HEK293 (cell line): ENCODE measurements at regions not wholly inside any gene's neighbourhood (a gene's known extent, or its start where the extent isn't known, plus 50 kb on each side); places are given as distances from the start of the nearest gene placed in this dataset.

Experiments
- CTCF ChIA-PET: fragments of 350-600 bp; formaldehyde crosslinking; extraction: SDS; loops from one replicate; lab custom pipeline; 2021; ENCODE audit warnings: antibody characterized with exemption; lab: Yijun Ruan, JAX
- POLR2A ChIA-PET: fragments of 300-600 bp; formaldehyde crosslinking; extraction: SDS; loops from one replicate; lab custom pipeline; 2020; ENCODE audit warnings: antibody characterized with exemption, inconsistent platforms; lab: Yijun Ruan, JAX
- H3K27ac ChIP-seq: fragments of 200-500 bp; sonication (Bioruptor generic); 2 replicates; pipeline ENCODE4 v1.5.1; 2014; ENCODE audit warnings: low read depth, low read length, control low read depth, inconsistent platforms; ENCODE audit errors: extremely low read depth
- H3K36me3 ChIP-seq, 2 experiments: fragments of 200-500 bp in 1 of 2; sonication (Bioruptor generic) in 1 of 2; 1 replicate in 1 of 2; 2 replicates in 1 of 2; pipeline ENCODE4 v1.5.1; 2014 to 2017; ENCODE audit warnings: inconsistent platforms in 2 of 2, low read length in 2 of 2; ENCODE audit not compliant: control insufficient read depth in 2 of 2, insufficient read depth in 1 of 2
- H3K4me1 ChIP-seq: fragments of 200-500 bp; sonication (Bioruptor generic); 2 replicates; pipeline ENCODE4 v1.5.1; 2014; ENCODE audit warnings: mild to moderate bottlenecking, low read length, inconsistent platforms; ENCODE audit not compliant: control insufficient read depth, insufficient read depth
- H3K4me3 ChIP-seq: 2 replicates; pipeline ENCODE4 v1.5.1; 2011; ENCODE audit warnings: low read depth, mild to moderate bottlenecking, control low read depth, low read length, moderate library complexity
- H3K9me3 ChIP-seq: fragments of 200-500 bp; sonication (Bioruptor generic); 2 replicates; pipeline ENCODE4 v1.5.1; 2014; ENCODE audit warnings: low read depth, low read length, inconsistent platforms; ENCODE audit not compliant: control insufficient read depth, insufficient read depth
- BCL11B ChIP-seq: fragments of 450-650 bp; formaldehyde crosslinking; IDR thresholded peaks from 2 replicates; pipeline ENCODE4 v1.5.1; 2016; ENCODE audit warnings: low read depth, missing biosample characterization, missing genetic modification characterization
- GFI1B ChIP-seq: fragments of 450-650 bp; formaldehyde crosslinking; IDR thresholded peaks from 2 replicates; pipeline ENCODE4 v1.5.1; 2016; ENCODE audit warnings: missing biosample characterization, missing genetic modification characterization
- GLIS2 ChIP-seq: fragments of 450-650 bp; formaldehyde crosslinking; IDR thresholded peaks from 2 replicates; pipeline ENCODE4 v1.5.1; 2016; ENCODE audit warnings: missing biosample characterization, missing genetic modification characterization
- KLF7 ChIP-seq: fragments of 450-650 bp; formaldehyde crosslinking; IDR thresholded peaks from 2 replicates; pipeline ENCODE4 v1.5.1; 2016; ENCODE audit warnings: missing biosample characterization, missing genetic modification characterization, borderline replicate concordance
- KLF9 ChIP-seq: fragments of 450-650 bp; formaldehyde crosslinking; IDR thresholded peaks from 2 replicates; pipeline ENCODE4 v1.5.1; 2016; ENCODE audit warnings: missing biosample characterization, missing genetic modification characterization, low read depth
- ZFP41 ChIP-seq: fragments of 450-650 bp; formaldehyde crosslinking; IDR thresholded peaks from 2 replicates; pipeline ENCODE4 v1.5.1; 2016; ENCODE audit warnings: missing biosample characterization, missing genetic modification characterization, borderline replicate concordance
- ZNF169 ChIP-seq: fragments of 450-650 bp; formaldehyde crosslinking; IDR thresholded peaks from 2 replicates; pipeline ENCODE4 v1.5.1; 2016; ENCODE audit warnings: missing biosample characterization, missing genetic modification characterization
- ZNF214 ChIP-seq: fragments of 450-650 bp; formaldehyde crosslinking; IDR thresholded peaks from 2 replicates; pipeline ENCODE4 v1.5.1; 2017; ENCODE audit warnings: missing biosample characterization, mild to moderate bottlenecking, missing genetic modification characterization, borderline replicate concordance
- ZNF544 ChIP-seq: fragments of 450-650 bp; formaldehyde crosslinking; IDR thresholded peaks from 2 replicates; pipeline ENCODE4 v1.5.0; 2017; ENCODE audit warnings: missing biosample characterization, missing genetic modification characterization
- ZNF654 ChIP-seq: fragments of 450-650 bp; formaldehyde crosslinking; IDR thresholded peaks from 2 replicates; pipeline ENCODE4 v1.5.1; 2016; ENCODE audit warnings: low read depth, missing biosample characterization, missing genetic modification characterization
- ZNF658 ChIP-seq: fragments of 450-650 bp; formaldehyde crosslinking; IDR thresholded peaks from 2 replicates; pipeline ENCODE4; 2016; ENCODE audit warnings: missing biosample characterization, missing genetic modification characterization
- ZNF664 ChIP-seq: fragments of 450-650 bp; formaldehyde crosslinking; IDR thresholded peaks from 2 replicates; pipeline ENCODE4 v1.5.1; 2016; ENCODE audit warnings: missing biosample characterization, missing genetic modification characterization
- ZNF747 ChIP-seq: fragments of 450-650 bp; formaldehyde crosslinking; IDR thresholded peaks from 2 replicates; pipeline ENCODE4 v1.5.1; 2016; ENCODE audit warnings: missing biosample characterization, missing genetic modification characterization
- TF ChIP-seq, protein P1 (sequence below): fragments of 450-650 bp; IDR thresholded peaks from 2 replicates; pipeline ENCODE4 v1.5.1; 2018; ENCODE audit warnings: missing biosample characterization, missing genetic modification characterization
- TF ChIP-seq, protein P2 (sequence below): fragments of 450-650 bp; formaldehyde crosslinking; IDR thresholded peaks from 2 replicates; pipeline ENCODE4 v1.5.1; 2017; ENCODE audit warnings: missing biosample characterization, missing genetic modification characterization
- TF ChIP-seq, protein P3 (sequence below): fragments of 450-650 bp; formaldehyde crosslinking; IDR thresholded peaks from 2 replicates; pipeline ENCODE4 v1.5.1; 2017; ENCODE audit warnings: missing biosample characterization, missing genetic modification characterization
- TF ChIP-seq, protein P4 (sequence below): fragments of 450-650 bp; formaldehyde crosslinking; IDR thresholded peaks from 2 replicates; pipeline ENCODE4 v1.5.1; 2016; ENCODE audit warnings: missing biosample characterization, missing genetic modification characterization
- TF ChIP-seq, protein P5 (sequence below): fragments of 450-650 bp; formaldehyde crosslinking; IDR thresholded peaks from 2 replicates; pipeline ENCODE4 v1.5.1; 2017; ENCODE audit warnings: missing biosample characterization, mild to moderate bottlenecking, missing genetic modification characterization, moderate library complexity
- TF ChIP-seq, protein P6 (sequence below): fragments of 450-650 bp; formaldehyde crosslinking; IDR thresholded peaks from 2 replicates; pipeline ENCODE4 v1.5.1; 2016; ENCODE audit warnings: missing biosample characterization, missing genetic modification characterization
- TF ChIP-seq, protein P7 (sequence below): fragments of 450-650 bp; IDR thresholded peaks from 2 replicates; pipeline ENCODE4 v1.5.1; 2018; ENCODE audit warnings: missing biosample characterization, mild to moderate bottlenecking, missing genetic modification characterization

DNA sequence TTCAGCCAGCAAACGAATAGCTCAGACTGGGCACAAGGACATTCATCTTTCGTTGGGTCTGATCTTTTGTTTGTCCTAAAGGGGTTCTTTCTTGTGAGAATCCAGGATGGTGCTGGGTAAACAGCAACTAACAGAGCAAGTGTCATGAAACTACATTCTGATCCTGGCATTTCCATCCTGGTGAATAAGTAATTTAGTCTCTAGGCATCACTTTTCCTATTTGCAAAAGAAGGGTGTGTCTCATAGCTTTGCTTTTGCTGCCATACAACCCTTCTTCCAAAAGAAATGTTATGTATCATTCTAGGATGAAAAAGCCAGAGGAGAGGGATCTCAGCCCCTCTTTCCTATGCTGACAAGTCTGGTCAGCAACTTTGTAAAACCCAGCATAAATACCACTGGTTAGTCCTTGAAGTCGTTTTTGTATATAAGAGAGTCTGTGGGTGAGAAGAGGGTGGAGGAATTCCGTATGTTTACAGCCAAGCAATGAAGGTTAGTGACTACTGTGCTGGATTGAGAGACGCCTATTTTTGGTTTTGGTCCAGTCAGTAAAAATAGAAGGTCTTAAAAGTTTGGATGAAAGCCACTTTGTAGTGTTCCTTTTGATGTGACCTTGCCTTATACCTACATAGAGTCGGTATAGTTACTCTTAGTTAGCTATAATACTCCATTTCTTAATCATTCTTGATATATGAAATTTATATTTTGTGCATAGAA, 88.4 kb upstream of the SLC25A13 start (continued):
- TF ChIP-seq, protein P1, sequence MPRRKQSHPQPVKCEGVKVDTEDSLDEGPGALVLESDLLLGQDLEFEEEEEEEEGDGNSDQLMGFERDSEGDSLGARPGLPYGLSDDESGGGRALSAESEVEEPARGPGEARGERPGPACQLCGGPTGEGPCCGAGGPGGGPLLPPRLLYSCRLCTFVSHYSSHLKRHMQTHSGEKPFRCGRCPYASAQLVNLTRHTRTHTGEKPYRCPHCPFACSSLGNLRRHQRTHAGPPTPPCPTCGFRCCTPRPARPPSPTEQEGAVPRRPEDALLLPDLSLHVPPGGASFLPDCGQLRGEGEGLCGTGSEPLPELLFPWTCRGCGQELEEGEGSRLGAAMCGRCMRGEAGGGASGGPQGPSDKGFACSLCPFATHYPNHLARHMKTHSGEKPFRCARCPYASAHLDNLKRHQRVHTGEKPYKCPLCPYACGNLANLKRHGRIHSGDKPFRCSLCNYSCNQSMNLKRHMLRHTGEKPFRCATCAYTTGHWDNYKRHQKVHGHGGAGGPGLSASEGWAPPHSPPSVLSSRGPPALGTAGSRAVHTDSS (tag by site-specific recombination): no peak
- TF ChIP-seq ZNF654 (no peak), GLIS2 (tag by site-specific recombination) (no peak), GFI1B (tag by site-specific recombination) (no peak), ZFP41 (no peak)
- TF ChIP-seq, protein P2, sequence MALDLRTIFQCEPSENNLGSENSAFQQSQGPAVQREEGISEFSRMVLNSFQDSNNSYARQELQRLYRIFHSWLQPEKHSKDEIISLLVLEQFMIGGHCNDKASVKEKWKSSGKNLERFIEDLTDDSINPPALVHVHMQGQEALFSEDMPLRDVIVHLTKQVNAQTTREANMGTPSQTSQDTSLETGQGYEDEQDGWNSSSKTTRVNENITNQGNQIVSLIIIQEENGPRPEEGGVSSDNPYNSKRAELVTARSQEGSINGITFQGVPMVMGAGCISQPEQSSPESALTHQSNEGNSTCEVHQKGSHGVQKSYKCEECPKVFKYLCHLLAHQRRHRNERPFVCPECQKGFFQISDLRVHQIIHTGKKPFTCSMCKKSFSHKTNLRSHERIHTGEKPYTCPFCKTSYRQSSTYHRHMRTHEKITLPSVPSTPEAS (tag by site-specific recombination): no peak
- TF ChIP-seq, protein P3, sequence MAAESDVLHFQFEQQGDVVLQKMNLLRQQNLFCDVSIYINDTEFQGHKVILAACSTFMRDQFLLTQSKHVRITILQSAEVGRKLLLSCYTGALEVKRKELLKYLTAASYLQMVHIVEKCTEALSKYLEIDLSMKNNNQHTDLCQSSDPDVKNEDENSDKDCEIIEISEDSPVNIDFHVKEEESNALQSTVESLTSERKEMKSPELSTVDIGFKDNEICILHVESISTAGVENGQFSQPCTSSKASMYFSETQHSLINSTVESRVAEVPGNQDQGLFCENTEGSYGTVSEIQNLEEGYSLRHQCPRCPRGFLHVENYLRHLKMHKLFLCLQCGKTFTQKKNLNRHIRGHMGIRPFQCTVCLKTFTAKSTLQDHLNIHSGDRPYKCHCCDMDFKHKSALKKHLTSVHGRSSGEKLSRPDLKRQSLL (tag by site-specific recombination): no peak

DNA sequence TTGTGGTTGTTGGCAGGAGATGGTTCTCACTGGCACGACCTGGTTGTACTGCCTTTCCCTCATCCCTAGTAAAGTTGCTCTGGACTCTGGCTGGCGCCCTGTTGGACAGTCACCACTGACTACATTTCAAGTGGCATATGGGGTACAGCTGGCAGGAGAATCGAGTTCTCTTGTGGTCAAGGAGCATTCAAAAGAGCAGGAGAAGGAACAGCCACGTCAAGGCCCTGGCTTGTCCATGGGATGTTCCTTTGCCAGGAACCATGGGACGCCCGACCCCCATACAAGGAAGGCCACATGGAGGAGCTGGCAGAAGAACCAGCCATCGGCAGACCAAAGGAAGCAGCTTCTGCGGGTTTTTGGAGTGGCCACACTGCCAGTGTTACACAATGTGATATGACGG, 87.0 kb upstream of the SLC25A13 start:
- Histone ChIP-seq H3K4me1 (no peaks in the 10 kb centered on the region), H3K27ac (no peak overlapping the region), H3K9me3 (no peaks in the 10 kb centered on the region), H3K4me3 (no peak overlapping the region), H3K36me3 (no peaks in the 10 kb centered on the region)
- CTCF ChIA-PET: interaction anchor here (0.6 to 0.8 kb wide), 2 partner anchors 20 to 258 kb away, joined by 3 read pairs; no protein-coding TSS in a partner anchor
- POLR2A ChIA-PET: no interaction called here
- TF ChIP-seq BCL11B (tag by site-specific recombination) (no peak), ZNF658 (tag by site-specific recombination) (no peak), ZNF544 (no peak), ZNF747 (no peak), ZNF214 (tag by site-specific recombination) (no peak), KLF7 (tag by site-specific recombination) (no peak), KLF9 (tag by site-specific recombination) (no peak), ZNF664 (tag by site-specific recombination) (no peak), ZNF169 (tag by site-specific recombination) (no peak)
- TF ChIP-seq, protein P4, sequence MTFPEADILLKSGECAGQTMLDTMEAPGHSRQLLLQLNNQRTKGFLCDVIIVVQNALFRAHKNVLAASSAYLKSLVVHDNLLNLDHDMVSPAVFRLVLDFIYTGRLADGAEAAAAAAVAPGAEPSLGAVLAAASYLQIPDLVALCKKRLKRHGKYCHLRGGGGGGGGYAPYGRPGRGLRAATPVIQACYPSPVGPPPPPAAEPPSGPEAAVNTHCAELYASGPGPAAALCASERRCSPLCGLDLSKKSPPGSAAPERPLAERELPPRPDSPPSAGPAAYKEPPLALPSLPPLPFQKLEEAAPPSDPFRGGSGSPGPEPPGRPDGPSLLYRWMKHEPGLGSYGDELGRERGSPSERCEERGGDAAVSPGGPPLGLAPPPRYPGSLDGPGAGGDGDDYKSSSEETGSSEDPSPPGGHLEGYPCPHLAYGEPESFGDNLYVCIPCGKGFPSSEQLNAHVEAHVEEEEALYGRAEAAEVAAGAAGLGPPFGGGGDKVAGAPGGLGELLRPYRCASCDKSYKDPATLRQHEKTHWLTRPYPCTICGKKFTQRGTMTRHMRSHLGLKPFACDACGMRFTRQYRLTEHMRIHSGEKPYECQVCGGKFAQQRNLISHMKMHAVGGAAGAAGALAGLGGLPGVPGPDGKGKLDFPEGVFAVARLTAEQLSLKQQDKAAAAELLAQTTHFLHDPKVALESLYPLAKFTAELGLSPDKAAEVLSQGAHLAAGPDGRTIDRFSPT (tag by site-specific recombination): no peak
- TF ChIP-seq, protein P5, sequence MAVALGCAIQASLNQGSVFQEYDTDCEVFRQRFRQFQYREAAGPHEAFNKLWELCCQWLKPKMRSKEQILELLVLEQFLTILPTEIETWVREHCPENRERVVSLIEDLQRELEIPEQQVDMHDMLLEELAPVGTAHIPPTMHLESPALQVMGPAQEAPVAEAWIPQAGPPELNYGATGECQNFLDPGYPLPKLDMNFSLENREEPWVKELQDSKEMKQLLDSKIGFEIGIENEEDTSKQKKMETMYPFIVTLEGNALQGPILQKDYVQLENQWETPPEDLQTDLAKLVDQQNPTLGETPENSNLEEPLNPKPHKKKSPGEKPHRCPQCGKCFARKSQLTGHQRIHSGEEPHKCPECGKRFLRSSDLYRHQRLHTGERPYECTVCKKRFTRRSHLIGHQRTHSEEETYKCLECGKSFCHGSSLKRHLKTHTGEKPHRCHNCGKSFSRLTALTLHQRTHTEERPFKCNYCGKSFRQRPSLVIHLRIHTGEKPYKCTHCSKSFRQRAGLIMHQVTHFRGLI (tag by site-specific recombination): no peak
- TF ChIP-seq, protein P6, sequence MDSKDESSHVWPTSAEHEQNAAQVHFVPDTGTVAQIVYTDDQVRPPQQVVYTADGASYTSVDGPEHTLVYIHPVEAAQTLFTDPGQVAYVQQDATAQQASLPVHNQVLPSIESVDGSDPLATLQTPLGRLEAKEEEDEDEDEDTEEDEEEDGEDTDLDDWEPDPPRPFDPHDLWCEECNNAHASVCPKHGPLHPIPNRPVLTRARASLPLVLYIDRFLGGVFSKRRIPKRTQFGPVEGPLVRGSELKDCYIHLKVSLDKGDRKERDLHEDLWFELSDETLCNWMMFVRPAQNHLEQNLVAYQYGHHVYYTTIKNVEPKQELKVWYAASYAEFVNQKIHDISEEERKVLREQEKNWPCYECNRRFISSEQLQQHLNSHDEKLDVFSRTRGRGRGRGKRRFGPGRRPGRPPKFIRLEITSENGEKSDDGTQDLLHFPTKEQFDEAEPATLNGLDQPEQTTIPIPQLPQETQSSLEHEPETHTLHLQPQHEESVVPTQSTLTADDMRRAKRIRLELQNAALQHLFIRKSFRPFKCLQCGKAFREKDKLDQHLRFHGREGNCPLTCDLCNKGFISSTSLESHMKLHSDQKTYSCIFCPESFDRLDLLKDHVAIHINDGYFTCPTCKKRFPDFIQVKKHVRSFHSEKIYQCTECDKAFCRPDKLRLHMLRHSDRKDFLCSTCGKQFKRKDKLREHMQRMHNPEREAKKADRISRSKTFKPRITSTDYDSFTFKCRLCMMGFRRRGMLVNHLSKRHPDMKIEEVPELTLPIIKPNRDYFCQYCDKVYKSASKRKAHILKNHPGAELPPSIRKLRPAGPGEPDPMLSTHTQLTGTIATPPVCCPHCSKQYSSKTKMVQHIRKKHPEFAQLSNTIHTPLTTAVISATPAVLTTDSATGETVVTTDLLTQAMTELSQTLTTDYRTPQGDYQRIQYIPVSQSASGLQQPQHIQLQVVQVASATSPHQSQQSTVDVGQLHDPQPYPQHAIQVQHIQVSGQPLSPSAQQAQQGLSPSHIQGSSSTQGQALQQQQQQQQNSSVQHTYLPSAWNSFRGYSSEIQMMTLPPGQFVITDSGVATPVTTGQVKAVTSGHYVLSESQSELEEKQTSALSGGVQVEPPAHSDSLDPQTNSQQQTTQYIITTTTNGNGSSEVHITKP (tag by site-specific recombination): no peak
- TF ChIP-seq, protein P7, sequence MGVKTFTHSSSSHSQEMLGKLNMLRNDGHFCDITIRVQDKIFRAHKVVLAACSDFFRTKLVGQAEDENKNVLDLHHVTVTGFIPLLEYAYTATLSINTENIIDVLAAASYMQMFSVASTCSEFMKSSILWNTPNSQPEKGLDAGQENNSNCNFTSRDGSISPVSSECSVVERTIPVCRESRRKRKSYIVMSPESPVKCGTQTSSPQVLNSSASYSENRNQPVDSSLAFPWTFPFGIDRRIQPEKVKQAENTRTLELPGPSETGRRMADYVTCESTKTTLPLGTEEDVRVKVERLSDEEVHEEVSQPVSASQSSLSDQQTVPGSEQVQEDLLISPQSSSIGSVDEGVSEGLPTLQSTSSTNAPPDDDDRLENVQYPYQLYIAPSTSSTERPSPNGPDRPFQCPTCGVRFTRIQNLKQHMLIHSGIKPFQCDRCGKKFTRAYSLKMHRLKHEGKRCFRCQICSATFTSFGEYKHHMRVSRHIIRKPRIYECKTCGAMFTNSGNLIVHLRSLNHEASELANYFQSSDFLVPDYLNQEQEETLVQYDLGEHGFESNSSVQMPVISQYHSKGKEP (tag by site-specific recombination): no peak
